HEK293 (cell line): ENCODE measurements at regions not wholly inside any gene's neighbourhood (a gene's known extent, or its start where the extent isn't known, plus 50 kb on each side); places are given as distances from the start of the nearest gene placed in this dataset.

Source experiments
- GLI4 ChIP-seq: fragments of 450-650 bp; formaldehyde crosslinking; IDR thresholded peaks from 2 replicates; pipeline ENCODE4 v1.5.1; 2016; ENCODE audit warnings: missing biosample characterization, missing genetic modification characterization
- ZNF335 ChIP-seq: fragments of 450-650 bp; formaldehyde crosslinking; conservative IDR thresholded peaks from 2 replicates; pipeline ENCODE4 v1.5.1; 2016; ENCODE audit warnings: missing biosample characterization, missing genetic modification characterization
- ZNF426 ChIP-seq: fragments of 450-650 bp; formaldehyde crosslinking; IDR thresholded peaks from 2 replicates; pipeline ENCODE4 v1.5.1; 2017; ENCODE audit warnings: missing biosample characterization, missing genetic modification characterization, mild to moderate bottlenecking, inconsistent platforms, moderate library complexity

- TF ChIP-seq ZNF426 (tag by site-specific recombination) (no peak), ZNF335 (no peak), GLI4 (no peak)
These were observed 59.7 kb upstream of the GALNT18 start for GRCh38 chr11:11681536-11681935.
